GM12878 (cell line): ENCODE measurements at regions not wholly inside any gene's neighbourhood (a gene's known extent, or its start where the extent isn't known, plus 50 kb on each side); places are given as distances from the start of the nearest gene placed in this dataset.

Experiments used
- CTCF ChIP-seq, 3 experiments: IDR thresholded peaks in 2 of 3; conservative IDR thresholded peaks in 1 of 3; 2 replicates each; pipeline ENCODE4 v1.5.1; 2011; ENCODE audit warnings: low read depth in 3 of 3, low read length in 3 of 3, mild to moderate bottlenecking in 3 of 3, control low read depth in 2 of 3, moderate library complexity in 2 of 3, inconsistent platforms in 1 of 3, mixed read lengths in 1 of 3; ENCODE audit not compliant: control insufficient read depth in 2 of 3, insufficient read depth in 1 of 3; ENCODE audit errors: extremely low read depth in 1 of 3
- EP300 ChIP-seq, 2 experiments: fragments of 150-350 bp in 1 of 2; IDR thresholded peaks; 2 replicates each; pipeline ENCODE4 v1.6.1; 2011 to 2012; ENCODE audit warnings: low read depth in 2 of 2, low read length in 2 of 2, borderline replicate concordance in 1 of 2, improper control_type of control experiment in 1 of 2, inconsistent platforms in 1 of 2; ENCODE audit not compliant: control insufficient read depth in 1 of 2
- EZH2 ChIP-seq: IDR thresholded peaks from 2 replicates; pipeline ENCODE4 v1.6.1; 2012; ENCODE audit warnings: low read depth, mild to moderate bottlenecking, control low read depth, inconsistent platforms, low read length, borderline replicate concordance; ENCODE audit not compliant: control insufficient read depth
- MAX ChIP-seq: IDR thresholded peaks from 2 replicates; pipeline ENCODE4 v1.6.1; 2012; ENCODE audit warnings: low read depth, low read length, improper control_type of control experiment
- NFYB ChIP-seq: IDR thresholded peaks from 2 replicates; pipeline ENCODE4 v1.6.1; 2011; ENCODE audit warnings: low read depth, mild to moderate bottlenecking, low read length, improper control_type of control experiment, moderate library complexity; ENCODE audit not compliant: insufficient read depth
- ZBTB33 ChIP-seq: fragments of 450-650 bp; IDR thresholded peaks from 2 replicates; pipeline ENCODE4 v1.6.1; 2017; ENCODE audit warnings: mild to moderate bottlenecking

- TF ChIP-seq CTCF (IDR thresholded peaks at IDR 0.05 in 2 of 3, conservative IDR thresholded peaks at IDR 0.05 in 1 of 3; ENCODE audit: control insufficient read depth in 2 of 3, extremely low read depth in 1 of 3, insufficient read depth in 1 of 3, low read depth in 3 of 3, low read length in 3 of 3), result no peak
- no peak for TF ChIP-seq NFYB
- no peak for TF ChIP-seq EP300 (IDR thresholded peaks at IDR 0.05; ENCODE audit: borderline replicate concordance in 1 of 2, control insufficient read depth in 1 of 2, low read depth in 2 of 2, low read length in 2 of 2)
- no peak for TF ChIP-seq ZBTB33
- no peak for TF ChIP-seq EZH2
- TF ChIP-seq MAX, result no peak
These were observed 332.3 kb downstream of the SHQ1 start for GRCh38 chr3:72515941-72516340.
